COLO668 (cell line): ENCODE measurements at regions not wholly inside any gene's neighbourhood (a gene's known extent, or its start where the extent isn't known, plus 50 kb on each side); places are given as distances from the start of the nearest gene placed in this dataset.
"Not testable (repeated sequence)": the region's sequence is repeated elsewhere in the genome, so short reads cannot be mapped to it uniquely, and the experiment has no call there.

Experiments used
- DNase-seq: peaks from one replicate; lab custom pipeline; 2025; ENCODE audit not compliant: unreplicated experiment; lab: John Stamatoyannopoulos, UW

GRCh38 chr7:152905949-152906348, 146.4 kb downstream of the ACTR3B start:
- no peak for DNase-seq

- no peak for DNase-seq
Observed at GRCh38 chr7:152907042-152907761, 147.7 kb downstream of the ACTR3B start.

GRCh38 chr7:152909280-152909679, 149.7 kb downstream of the ACTR3B start:
- DNase-seq: no peak

- no peak for DNase-seq
Observed at GRCh38 chr7:152909683-152910544, 150.4 kb downstream of the ACTR3B start.

- peak; percentile 40 for DNase-seq
Observed at GRCh38 chr7:152910545-152911225, 151.1 kb downstream of the ACTR3B start.

- no peak for DNase-seq
Observed at GRCh38 chr7:152911226-152911560, 151.6 kb downstream of the ACTR3B start.

GRCh38 chr7:152911922-152912321, 152.4 kb downstream of the ACTR3B start:
- no peak for DNase-seq

- no peak for DNase-seq
Observed at GRCh38 chr7:152912511-152912910, 153.0 kb downstream of the ACTR3B start.

GRCh38 chr7:152913492-152913891, 153.9 kb downstream of the ACTR3B start:
- DNase-seq: no peak

GRCh38 chr7:152914014-152914844, 154.7 kb downstream of the ACTR3B start:
- DNase-seq: no peak

- not testable (repeated sequence) for DNase-seq
Observed at GRCh38 chr7:152914845-152915102, 155.2 kb downstream of the ACTR3B start.

GRCh38 chr7:152922318-152923081, 162.9 kb downstream of the ACTR3B start:
- DNase-seq: no peak

- no peak for DNase-seq
Observed at GRCh38 chr7:152923711-152924110, 164.2 kb downstream of the ACTR3B start.

GRCh38 chr7:152924238-152924637, 164.7 kb downstream of the ACTR3B start:
- no peak for DNase-seq

- DNase-seq: no peak
Observed at GRCh38 chr7:152924826-152925411, 165.4 kb downstream of the ACTR3B start.

- DNase-seq: no peak
Observed at GRCh38 chr7:152925412-152926147, 166.0 kb downstream of the ACTR3B start.

GRCh38 chr7:152931633-152932032, 172.1 kb downstream of the ACTR3B start:
- DNase-seq: peak; percentile 39

- no peak for DNase-seq
Observed at GRCh38 chr7:152937282-152937681, 177.7 kb downstream of the ACTR3B start.

- DNase-seq: not testable (repeated sequence)
Observed at GRCh38 chr7:152946616-152947015, 187.1 kb downstream of the ACTR3B start.
